Effector memory CD8-positive, alpha-beta T cell (primary cell): ENCODE measurements at regions not wholly inside any gene's neighbourhood (a gene's known extent, or its start where the extent isn't known, plus 50 kb on each side); places are given as distances from the start of the nearest gene placed in this dataset.

Experiments
- ATAC-seq: fragments of 150-1000 bp; cut with Tn5 transposase; replicated peaks from 2 replicates; pipeline ENCODE4 v1.10.0; 2021; ENCODE audit warnings: mild to moderate bottlenecking, moderate library complexity
- DNase-seq, 3 experiments: peaks; one replicate each; pipeline ENCODE4 v3.0.0; 2021
- H3K27ac Mint-ChIP-seq, 2 donors: one replicate each; pipeline ENCODE4 v1.8.0; 2022; ENCODE audit warnings: mild to moderate bottlenecking in 2 of 2, mixed read lengths in 2 of 2, moderate library complexity in 2 of 2
- H3K27me3 Mint-ChIP-seq, 2 donors: one replicate each; pipeline ENCODE4 v1.8.0; 2022; ENCODE audit warnings: mixed read lengths in 2 of 2
- H3K36me3 Mint-ChIP-seq: one replicate; pipeline ENCODE4 v1.8.0; 2022; ENCODE audit warnings: mild to moderate bottlenecking, moderate library complexity, mixed read lengths; ENCODE audit not compliant: insufficient read depth
- H3K4me1 Mint-ChIP-seq, 2 donors: one replicate each; pipeline ENCODE4 v1.8.0; 2022; ENCODE audit warnings: low read depth in 2 of 2, mixed read lengths in 2 of 2
- H3K4me3 Mint-ChIP-seq, 2 donors: one replicate each; pipeline ENCODE4 v1.8.0; 2022; ENCODE audit warnings: mild to moderate bottlenecking in 2 of 2, mixed read lengths in 2 of 2, moderate library complexity in 2 of 2
- H3K9me3 Mint-ChIP-seq, 2 donors: one replicate each; pipeline ENCODE4 v1.8.0; 2022; ENCODE audit warnings: mixed read lengths in 2 of 2

GRCh38 chr2:145591109-145591809, 1071.3 kb upstream of the ZEB2 start:
- DNase-seq (no peak), ATAC-seq (no peak)
- Mint-ChIP-seq H3K27me3 (no peaks in the 10 kb centered on the region), H3K4me3 (no peak overlapping the region), H3K36me3 (no peaks in the 10 kb centered on the region), H3K9me3 (no peaks in the 10 kb centered on the region), H3K27ac (no peak overlapping the region), H3K4me1 (no peaks in the 10 kb centered on the region)

GRCh38 chr2:145587922-145588321, 1068.0 kb upstream of the ZEB2 start:
- Mint-ChIP-seq H3K9me3 (no peaks in the 10 kb centered on the region), H3K27me3 (no peaks in the 10 kb centered on the region), H3K4me1 (no peaks in the 10 kb centered on the region), H3K27ac (no peak overlapping the region), H3K36me3 (no peaks in the 10 kb centered on the region), H3K4me3 (no peak overlapping the region)
- DNase-seq (no peak), ATAC-seq (no peak)

GRCh38 chr2:145584353-145584752, 1064.4 kb upstream of the ZEB2 start:
- no peak for DNase-seq
- no peak for ATAC-seq
- Mint-ChIP-seq H3K4me3 (no peak overlapping the region), H3K4me1 (no peaks in the 10 kb centered on the region), H3K27me3 (peaks cover 0 to 6% of the 10 kb centered on the region in 2 donors), H3K9me3 (no peaks in the 10 kb centered on the region), H3K27ac (no peak overlapping the region), H3K36me3 (no peaks in the 10 kb centered on the region)

DNA sequence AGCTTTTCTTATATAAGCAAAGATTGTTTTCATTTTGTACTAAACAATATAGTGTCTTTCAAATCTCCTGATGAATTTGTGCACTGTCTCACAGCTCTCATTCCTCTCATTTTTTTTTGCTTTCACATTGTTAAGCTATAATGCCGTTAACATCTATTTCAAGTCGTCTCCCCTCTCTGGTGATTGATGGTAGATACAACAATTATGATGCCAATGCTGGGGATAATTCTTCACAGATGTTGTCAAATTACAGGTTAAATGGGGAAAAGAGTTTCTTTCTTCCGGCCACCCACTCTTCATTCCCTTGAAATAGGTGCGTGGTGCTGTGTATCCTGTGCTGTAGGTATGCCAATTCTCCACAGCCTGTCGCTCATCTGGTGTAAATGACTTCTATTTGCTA, 1053.7 kb upstream of the ZEB2 start:
- no peak overlapping the region for H3K27ac Mint-ChIP-seq
- DNase-seq (no peak), ATAC-seq (no peak)
- H3K4me1 Mint-ChIP-seq = no peaks in the 10 kb centered on the region
- H3K27me3 Mint-ChIP-seq = peaks cover 0 to 5% of the 10 kb centered on the region in 2 donors
- no peaks in the 10 kb centered on the region for H3K36me3 Mint-ChIP-seq
- H3K9me3 Mint-ChIP-seq = peaks cover 0 to 2% of the 10 kb centered on the region in 2 donors
- H3K4me3 Mint-ChIP-seq = no peak overlapping the region

- H3K27me3 Mint-ChIP-seq = peaks cover 0 to 5% of the 10 kb centered on the region in 2 donors
- no peaks in the 10 kb centered on the region for H3K36me3 Mint-ChIP-seq
- no peak for DNase-seq
- H3K27ac Mint-ChIP-seq = no peak overlapping the region
- H3K4me3 Mint-ChIP-seq = no peak overlapping the region
- no peak for ATAC-seq
- no peaks in the 10 kb centered on the region for H3K4me1 Mint-ChIP-seq
- peaks cover 0 to 2% of the 10 kb centered on the region in 2 donors for H3K9me3 Mint-ChIP-seq
Observed at GRCh38 chr2:145572238-145572637, 1052.3 kb upstream of the ZEB2 start.

- H3K4me1 Mint-ChIP-seq = no peaks in the 10 kb centered on the region
- H3K36me3 Mint-ChIP-seq = no peaks in the 10 kb centered on the region
- H3K4me3 Mint-ChIP-seq = no peak overlapping the region
- H3K27ac Mint-ChIP-seq = no peak overlapping the region
- ATAC-seq = no peak
- DNase-seq = no peak
- H3K9me3 Mint-ChIP-seq = peaks cover 0 to 2% of the 10 kb centered on the region in 2 donors
- H3K27me3 Mint-ChIP-seq = peaks cover 0 to under 1% of the 10 kb centered on the region in 2 donors
Observed at GRCh38 chr2:145569108-145569507, 1049.2 kb upstream of the ZEB2 start.

DNA sequence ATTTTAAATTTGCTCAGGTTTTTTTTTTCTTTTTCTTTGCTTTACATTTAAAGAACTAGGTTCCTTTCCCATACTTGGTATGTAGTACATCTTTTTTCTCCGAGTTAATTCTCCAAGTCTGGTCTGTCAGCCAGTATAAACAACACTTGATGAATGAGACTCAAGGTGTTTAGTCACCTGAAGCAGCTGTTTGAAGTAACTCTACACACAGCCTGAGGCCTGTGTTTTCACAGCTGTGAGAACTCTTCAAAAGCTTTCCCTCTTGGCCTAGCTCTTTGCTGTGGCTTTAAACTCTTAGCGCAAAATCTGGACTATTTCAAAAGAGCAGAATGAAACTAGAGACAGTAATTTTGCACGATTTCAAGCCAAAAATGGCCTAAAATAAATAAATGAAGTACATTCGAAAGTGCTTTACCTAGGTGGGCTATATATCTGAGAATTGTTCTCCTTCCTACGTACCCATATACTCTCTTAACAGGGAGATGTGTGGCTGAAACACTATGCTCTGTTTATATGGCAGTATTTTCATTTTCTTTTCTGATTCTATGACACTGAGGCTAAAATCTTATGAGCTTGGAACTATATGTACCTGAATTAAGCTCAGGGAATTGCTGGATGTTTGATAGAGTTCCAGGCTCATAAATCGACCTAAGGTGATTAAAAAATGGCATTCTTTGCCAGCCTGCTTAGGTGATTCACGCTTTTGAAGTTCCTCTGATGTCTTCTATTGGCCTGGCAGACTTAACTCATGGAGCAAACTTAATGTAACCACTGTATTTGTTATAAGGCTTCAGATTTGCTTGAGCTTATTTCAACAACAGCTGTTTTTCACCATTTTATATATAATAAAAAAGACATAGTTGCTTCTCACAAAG, 1044.1 kb upstream of the ZEB2 start:
- no peaks in the 10 kb centered on the region for H3K27me3 Mint-ChIP-seq
- H3K4me1 Mint-ChIP-seq = no peaks in the 10 kb centered on the region
- H3K27ac Mint-ChIP-seq = no peak overlapping the region
- no peak overlapping the region for H3K4me3 Mint-ChIP-seq
- H3K9me3 Mint-ChIP-seq = no peaks in the 10 kb centered on the region
- ATAC-seq (no peak), DNase-seq (no peak)
- H3K36me3 Mint-ChIP-seq = no peaks in the 10 kb centered on the region

- Mint-ChIP-seq H3K4me1 (no peaks in the 10 kb centered on the region), H3K27me3 (no peaks in the 10 kb centered on the region), H3K36me3 (no peaks in the 10 kb centered on the region), H3K9me3 (no peaks in the 10 kb centered on the region), H3K27ac (no peak overlapping the region), H3K4me3 (no peak overlapping the region)
- DNase-seq = no peak
- ATAC-seq = no peak
Observed at GRCh38 chr2:145561152-145561551, 1041.2 kb upstream of the ZEB2 start.

GRCh38 chr2:145558617-145559350, 1038.9 kb upstream of the ZEB2 start:
- ATAC-seq = no peak
- no peaks in the 10 kb centered on the region for H3K36me3 Mint-ChIP-seq
- no peaks in the 10 kb centered on the region for H3K4me1 Mint-ChIP-seq
- DNase-seq = no peak
- no peaks in the 10 kb centered on the region for H3K9me3 Mint-ChIP-seq
- H3K4me3 Mint-ChIP-seq = no peak overlapping the region
- no peaks in the 10 kb centered on the region for H3K27me3 Mint-ChIP-seq
- H3K27ac Mint-ChIP-seq = no peak overlapping the region

GRCh38 chr2:145555360-145555759, 1035.4 kb upstream of the ZEB2 start:
- no peaks in the 10 kb centered on the region for H3K27me3 Mint-ChIP-seq
- no peak overlapping the region for H3K4me3 Mint-ChIP-seq
- H3K36me3 Mint-ChIP-seq = no peaks in the 10 kb centered on the region
- H3K4me1 Mint-ChIP-seq = no peaks in the 10 kb centered on the region
- ATAC-seq (no peak), DNase-seq (no peak)
- no peak overlapping the region for H3K27ac Mint-ChIP-seq
- no peaks in the 10 kb centered on the region for H3K9me3 Mint-ChIP-seq

DNA sequence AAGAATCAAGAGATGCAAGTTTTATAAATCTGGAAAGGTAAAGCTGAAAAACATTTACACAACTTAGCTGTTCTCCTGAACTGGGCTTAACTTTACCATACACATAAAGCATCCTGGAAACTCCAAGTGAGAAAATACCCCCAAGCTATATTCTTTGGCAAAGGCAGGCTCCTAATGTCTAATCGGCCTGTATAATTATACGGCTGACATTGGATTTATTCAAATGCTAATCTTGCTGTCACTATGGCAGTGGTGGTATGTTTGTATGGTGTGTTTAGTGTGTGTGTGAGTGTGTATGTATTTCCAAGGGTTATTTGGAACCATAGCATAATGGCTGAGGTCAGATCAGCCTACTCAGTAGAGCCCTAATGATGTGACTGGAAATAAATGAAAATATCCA, 1031.8 kb upstream of the ZEB2 start:
- Mint-ChIP-seq H3K4me3 (no peak overlapping the region), H3K27ac (no peak overlapping the region), H3K4me1 (no peaks in the 10 kb centered on the region), H3K9me3 (no peaks in the 10 kb centered on the region), H3K27me3 (peaks cover 0 to 4% of the 10 kb centered on the region in 2 donors), H3K36me3 (no peaks in the 10 kb centered on the region)
- DNase-seq (no peak), ATAC-seq (no peak)

GRCh38 chr2:145548479-145548878, 1028.6 kb upstream of the ZEB2 start:
- Mint-ChIP-seq H3K9me3 (no peaks in the 10 kb centered on the region), H3K27me3 (peaks cover 0 to 4% of the 10 kb centered on the region in 2 donors), H3K4me1 (no peaks in the 10 kb centered on the region), H3K27ac (no peak overlapping the region), H3K36me3 (no peaks in the 10 kb centered on the region), H3K4me3 (no peak overlapping the region)
- DNase-seq = no peak
- ATAC-seq = no peak

DNA sequence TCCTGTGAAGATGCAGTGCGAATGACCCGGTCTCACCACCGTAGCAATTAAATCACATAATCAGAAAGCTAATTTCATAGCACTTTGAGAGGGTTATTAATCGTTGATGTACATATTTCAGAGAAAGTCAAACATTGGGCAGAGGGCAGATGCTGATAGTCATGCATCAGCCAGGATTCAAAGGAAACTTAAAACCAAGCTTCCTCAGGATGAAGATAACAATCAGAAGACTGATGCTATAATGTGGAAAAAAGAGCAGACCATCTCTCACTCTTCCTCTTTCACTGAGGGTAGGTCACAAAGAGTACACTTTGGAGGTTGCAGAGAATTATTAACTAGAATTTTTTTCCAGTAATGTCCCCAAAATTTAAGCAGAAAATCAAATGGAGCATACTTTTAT, 1027.7 kb upstream of the ZEB2 start:
- ATAC-seq (no peak), DNase-seq (no peak)
- Mint-ChIP-seq H3K27me3 (peaks cover 0 to 4% of the 10 kb centered on the region in 2 donors), H3K4me3 (no peak overlapping the region), H3K9me3 (peaks cover 0 to 2% of the 10 kb centered on the region in 2 donors), H3K4me1 (no peaks in the 10 kb centered on the region), H3K27ac (no peak overlapping the region), H3K36me3 (no peaks in the 10 kb centered on the region)
